Left lung (tissue), 4 donors: ENCODE measurements at regions not wholly inside any gene's neighbourhood (a gene's known extent, or its start where the extent isn't known, plus 50 kb on each side); places are given as distances from the start of the nearest gene placed in this dataset.
"Not testable (repeated sequence)": the region's sequence is repeated elsewhere in the genome, so short reads cannot be mapped to it uniquely, and the experiment has no call there.

Experiments
- ATAC-seq: fragments of 200-7000 bp; cut with Tn5 transposase; one replicate; pipeline ENCODE4 v1.9.1; 2020; ENCODE audit warnings: moderate library complexity
- DNase-seq, 4 donors: peaks; one replicate each; pipeline ENCODE4 v3.0.0-alpha.2; 2013 to 2020
- H3K27ac ChIP-seq, 2 donors: fragments of 200-600 bp; sonication (generic) in 1 of 2; one replicate each; pipeline versions ENCODE4 v1.5.0 to v1.8.0; 2020 to 2021
- H3K27me3 ChIP-seq, 2 donors: fragments of 200-600 bp; sonication (generic) in 1 of 2; one replicate each; pipeline versions ENCODE4 v1.5.0 to v1.8.0; 2020 to 2021
- H3K36me3 ChIP-seq, 2 donors: fragments of 200-600 bp; sonication (generic) in 1 of 2; one replicate each; pipeline versions ENCODE4 v1.5.0 to v1.8.0; 2020 to 2021
- H3K4me1 ChIP-seq, 2 donors: fragments of 200-600 bp; one replicate each; pipeline ENCODE4 v1.8.0; 2021
- H3K4me3 ChIP-seq, 2 donors: fragments of 200-600 bp; sonication (generic) in 1 of 2; one replicate each; pipeline versions ENCODE4 v1.5.0 to v1.8.0; 2020 to 2021; ENCODE audit warnings: mild to moderate bottlenecking in 1 of 2
- H3K9me3 ChIP-seq, 2 donors: fragments of 200-600 bp; sonication (generic) in 1 of 2; one replicate each; pipeline versions ENCODE4 v1.5.0 to v1.8.0; 2020 to 2021
- intact Hi-C, 2 donors: fragments of 100-400 bp; cut with DNase I; formaldehyde crosslinking; loops; one replicate each; pipeline versions ENCODE4 v1.11.2 to v1.14.2; 2022
- TF ChIP-seq, protein P1 (sequence below), 2 donors: fragments of 200-600 bp; sonication (generic) in 1 of 2; IDR thresholded peaks; one replicate each; pipeline versions ENCODE4 v1.5.0 to v1.8.0; 2021; ENCODE audit warnings: antibody characterized with exemption in 2 of 2
- donor health status: DM: no; HTN: yes; CAD: no.
- donor health status: DM: no; HTN: no; CAD: no.

- intact Hi-C loops, result no loop called here
- Histone ChIP-seq H3K36me3 (no peaks in the 10 kb centered on the region), H3K4me3 (no peak overlapping the region), H3K9me3 (peaks cover 0 to 44% of the 10 kb centered on the region in 2 donors), H3K27me3 (no peaks in the 10 kb centered on the region), H3K27ac (no peak overlapping the region), H3K4me1 (no peaks in the 10 kb centered on the region)
- TF ChIP-seq, protein P1, sequence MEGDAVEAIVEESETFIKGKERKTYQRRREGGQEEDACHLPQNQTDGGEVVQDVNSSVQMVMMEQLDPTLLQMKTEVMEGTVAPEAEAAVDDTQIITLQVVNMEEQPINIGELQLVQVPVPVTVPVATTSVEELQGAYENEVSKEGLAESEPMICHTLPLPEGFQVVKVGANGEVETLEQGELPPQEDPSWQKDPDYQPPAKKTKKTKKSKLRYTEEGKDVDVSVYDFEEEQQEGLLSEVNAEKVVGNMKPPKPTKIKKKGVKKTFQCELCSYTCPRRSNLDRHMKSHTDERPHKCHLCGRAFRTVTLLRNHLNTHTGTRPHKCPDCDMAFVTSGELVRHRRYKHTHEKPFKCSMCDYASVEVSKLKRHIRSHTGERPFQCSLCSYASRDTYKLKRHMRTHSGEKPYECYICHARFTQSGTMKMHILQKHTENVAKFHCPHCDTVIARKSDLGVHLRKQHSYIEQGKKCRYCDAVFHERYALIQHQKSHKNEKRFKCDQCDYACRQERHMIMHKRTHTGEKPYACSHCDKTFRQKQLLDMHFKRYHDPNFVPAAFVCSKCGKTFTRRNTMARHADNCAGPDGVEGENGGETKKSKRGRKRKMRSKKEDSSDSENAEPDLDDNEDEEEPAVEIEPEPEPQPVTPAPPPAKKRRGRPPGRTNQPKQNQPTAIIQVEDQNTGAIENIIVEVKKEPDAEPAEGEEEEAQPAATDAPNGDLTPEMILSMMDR (IDR thresholded peaks at IDR 0.05), result no peak
- ATAC-seq (no peak), DNase-seq (no peak)
These were observed 54.8 kb upstream of the ADAMTS2 start for GRCh38 chr5:179400020-179400419.

GRCh38 chr5:179399327-179399726, 54.1 kb upstream of the ADAMTS2 start:
- H3K36me3 ChIP-seq, H3K27me3 ChIP-seq, H3K4me3 ChIP-seq, DNase-seq, H3K27ac ChIP-seq, intact Hi-C loops, ATAC-seq, H3K4me1 ChIP-seq: not testable (repeated sequence)
- H3K9me3 ChIP-seq, result peaks cover 0 to 50% of the 10 kb centered on the region in 2 donors

DNA sequence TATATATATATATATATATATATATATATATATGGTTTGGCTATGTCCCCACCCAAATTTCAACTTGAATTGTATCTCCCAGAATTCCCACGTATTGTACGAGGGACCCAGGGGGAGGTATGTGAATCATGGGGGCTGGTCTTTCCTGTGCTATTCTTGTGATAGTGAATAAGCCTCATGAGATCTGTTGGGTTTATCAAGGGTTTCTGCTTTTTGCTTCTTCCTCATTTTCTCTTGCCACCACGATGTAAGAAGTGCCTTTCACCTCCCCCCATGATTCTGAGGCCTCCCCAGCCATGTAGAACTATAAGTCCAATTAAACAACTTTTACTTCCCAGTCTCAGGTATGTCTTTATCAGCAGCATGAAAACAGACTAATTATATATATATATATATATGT, 52.3 kb upstream of the ADAMTS2 start:
- intact Hi-C loops, result no loop called here
- no peaks in the 10 kb centered on the region for H3K4me1 ChIP-seq
- no peak for DNase-seq

More for the DNA sequence above, 52.3 kb upstream of the ADAMTS2 start:
- Histone ChIP-seq H3K27ac (no peak overlapping the region), H3K27me3 (no peaks in the 10 kb centered on the region), H3K36me3 (no peaks in the 10 kb centered on the region), H3K4me3 (no peak overlapping the region), H3K9me3 (peaks cover 0 to 63% of the 10 kb centered on the region in 2 donors)
- TF ChIP-seq, protein P1 (IDR thresholded peaks at IDR 0.05), result no peak
- no peak for ATAC-seq
